ENCODE measurements at regions not wholly inside any gene's neighbourhood (a gene's known extent, or its start where the extent isn't known, plus 50 kb on each side); places are given as distances from the start of the nearest gene placed in this dataset.

DNA sequence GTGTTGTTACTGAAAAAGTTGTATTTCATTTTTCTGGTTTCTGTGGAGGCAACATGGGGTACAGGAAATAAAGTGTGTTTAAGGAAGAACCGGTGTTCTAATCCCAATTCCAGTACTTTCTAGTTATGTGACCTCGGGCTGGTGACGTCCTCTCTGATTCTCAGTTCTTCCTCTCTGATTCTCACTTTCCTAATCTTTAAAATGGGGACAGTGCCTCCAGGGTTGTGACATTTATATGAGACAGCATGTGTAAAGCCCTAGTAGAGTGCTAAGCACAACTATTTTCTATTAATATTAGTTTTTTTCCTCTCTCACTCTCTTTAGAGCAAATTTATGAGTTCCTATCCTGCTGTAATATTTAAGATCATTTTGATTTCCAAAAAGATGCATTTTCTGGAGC is 50.9 kb upstream of the PTPDC1 start:
- intact Hi-C loops (cut with DNase I) = no loop called here
- TF ChIP-seq, protein P1, sequence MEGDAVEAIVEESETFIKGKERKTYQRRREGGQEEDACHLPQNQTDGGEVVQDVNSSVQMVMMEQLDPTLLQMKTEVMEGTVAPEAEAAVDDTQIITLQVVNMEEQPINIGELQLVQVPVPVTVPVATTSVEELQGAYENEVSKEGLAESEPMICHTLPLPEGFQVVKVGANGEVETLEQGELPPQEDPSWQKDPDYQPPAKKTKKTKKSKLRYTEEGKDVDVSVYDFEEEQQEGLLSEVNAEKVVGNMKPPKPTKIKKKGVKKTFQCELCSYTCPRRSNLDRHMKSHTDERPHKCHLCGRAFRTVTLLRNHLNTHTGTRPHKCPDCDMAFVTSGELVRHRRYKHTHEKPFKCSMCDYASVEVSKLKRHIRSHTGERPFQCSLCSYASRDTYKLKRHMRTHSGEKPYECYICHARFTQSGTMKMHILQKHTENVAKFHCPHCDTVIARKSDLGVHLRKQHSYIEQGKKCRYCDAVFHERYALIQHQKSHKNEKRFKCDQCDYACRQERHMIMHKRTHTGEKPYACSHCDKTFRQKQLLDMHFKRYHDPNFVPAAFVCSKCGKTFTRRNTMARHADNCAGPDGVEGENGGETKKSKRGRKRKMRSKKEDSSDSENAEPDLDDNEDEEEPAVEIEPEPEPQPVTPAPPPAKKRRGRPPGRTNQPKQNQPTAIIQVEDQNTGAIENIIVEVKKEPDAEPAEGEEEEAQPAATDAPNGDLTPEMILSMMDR (IDR thresholded peaks at IDR 0.05) = no peak
- TF ChIP-seq POLR2A (IDR thresholded peaks at IDR 0.05) = no peak

GRCh38 chr9:94031946-94032345 is 52.3 kb upstream of the PTPDC1 start:
- Histone ChIP-seq H3K4me3 (no peak overlapping the region), H3K4me1 (no peaks in the 10 kb centered on the region), H3K9me3 (no peaks in the 10 kb centered on the region), H3K27ac (no peak overlapping the region), H3K36me3 (no peaks in the 10 kb centered on the region), H3K27me3 (no peaks in the 10 kb centered on the region)
- TF ChIP-seq POLR2A (IDR thresholded peaks at IDR 0.05) = no peak
- TF ChIP-seq, protein P1 (IDR thresholded peaks at IDR 0.05) = no peak
- intact Hi-C loops (cut with DNase I) = no loop called here
- DNase-seq (no peak), ATAC-seq (no peak)
- WGBS (ENCODE audit: insufficient coverage, low coverage, low lambda C conversion rate, missing lambda C conversion rate) = 96% methylated on average over 3 of the region's 3 CpGs

More for the DNA sequence above, 50.9 kb upstream of the PTPDC1 start:
- ATAC-seq = no peak
- no peaks in the 10 kb centered on the region for H3K36me3 ChIP-seq
- H3K27me3 ChIP-seq = no peaks in the 10 kb centered on the region
- DNase-seq = no peak
- H3K4me1 ChIP-seq = no peaks in the 10 kb centered on the region
- H3K4me3 ChIP-seq = no peak overlapping the region
- 79% methylated on average over 3 of the region's 3 CpGs for WGBS (ENCODE audit: insufficient coverage, low coverage, low lambda C conversion rate, missing lambda C conversion rate)
- no peak overlapping the region for H3K27ac ChIP-seq
- H3K9me3 ChIP-seq = no peaks in the 10 kb centered on the region

- H3K36me3 ChIP-seq = no peaks in the 10 kb centered on the region
- intact Hi-C loops (cut with DNase I) = no loop called here
- H3K4me1 ChIP-seq = no peaks in the 10 kb centered on the region
- no peaks in the 10 kb centered on the region for H3K9me3 ChIP-seq
- no peak overlapping the region for H3K27ac ChIP-seq
- 68% methylated on average over 8 of the region's 8 CpGs for WGBS (ENCODE audit: insufficient coverage, low coverage, low lambda C conversion rate, missing lambda C conversion rate)
- no peak for ATAC-seq
- peak overlapping the region; percentile 78 to 84 (median 79) for H3K4me3 ChIP-seq
- no peak for DNase-seq
- H3K27me3 ChIP-seq = no peaks in the 10 kb centered on the region
- TF ChIP-seq, protein P1 (IDR thresholded peaks at IDR 0.05) = no peak
- no peak for TF ChIP-seq POLR2A (IDR thresholded peaks at IDR 0.05)
These were observed 52.9 kb upstream of the PTPDC1 start for GRCh38 chr9:94031380-94031779.

- ATAC-seq (peak; percentile 100), DNase-seq (peak; percentile 88 to 89 (median 89))
- peak; percentile 83 for TF ChIP-seq POLR2A (IDR thresholded peaks at IDR 0.05)
- TF ChIP-seq, protein P1 (IDR thresholded peaks at IDR 0.05) = no peak
- Histone ChIP-seq H3K36me3 (no peaks in the 10 kb centered on the region), H3K27ac (peak overlapping the region; percentile 49 to 76 (median 71)), H3K27me3 (no peaks in the 10 kb centered on the region), H3K4me1 (no peaks in the 10 kb centered on the region), H3K9me3 (no peaks in the 10 kb centered on the region), H3K4me3 (peak overlapping the region; percentile 78 to 84 (median 79))
- WGBS (ENCODE audit: insufficient coverage, low coverage, low lambda C conversion rate, missing lambda C conversion rate) = 4% methylated on average over 11 of the region's 97 CpGs
- intact Hi-C loops (cut with DNase I) = no loop called here
These were observed 53.7 kb upstream of the PTPDC1 start for GRCh38 chr9:94030318-94031179.

Measured in right lobe of liver (tissue), 6 donors.